Tibial nerve (tissue), 4 donors: ENCODE measurements at regions not wholly inside any gene's neighbourhood (a gene's known extent, or its start where the extent isn't known, plus 50 kb on each side); places are given as distances from the start of the nearest gene placed in this dataset.

Source experiments
- DNase-seq, 2 donors: peaks; one replicate each; pipeline ENCODE4 v3.0.0-alpha.2; 2019; ENCODE audit warnings: low spot score in 2 of 2
- H3K27ac ChIP-seq, 4 donors: fragments of 200-600 bp; sonication (generic) in 3 of 4; one replicate each; pipeline ENCODE4 v1.5.1; 2017 to 2019; ENCODE audit warnings: mild to moderate bottlenecking in 1 of 4
- H3K27me3 ChIP-seq, 2 donors: fragments of 200-600 bp; sonication (generic) in 1 of 2; one replicate each; pipeline versions ENCODE4 v1.5.1 to v1.6.0; 2017 to 2019
- H3K36me3 ChIP-seq, 3 donors: fragments of 200-600 bp; sonication (generic); one replicate each; pipeline ENCODE4 v1.5.1; 2018 to 2019
- H3K4me1 ChIP-seq, 4 donors: fragments of 200-600 bp; sonication (generic) in 3 of 4; one replicate each; pipeline ENCODE4 v1.5.1; 2017 to 2019
- H3K4me3 ChIP-seq, 4 donors: fragments of 200-600 bp; sonication (generic) in 3 of 4; one replicate each; pipeline ENCODE4 v1.5.1; 2017 to 2019; ENCODE audit warnings: mild to moderate bottlenecking in 1 of 4, moderate library complexity in 1 of 4
- H3K9me3 ChIP-seq, 4 donors: fragments of 200-600 bp; sonication (generic) in 3 of 4; one replicate each; pipeline ENCODE4 v1.5.1; 2017 to 2019
- CTCF ChIP-seq, 5 experiments: fragments of 200-600 bp in 3 of 5; fragments of 450-650 bp in 2 of 5; sonication (generic) in 3 of 5; IDR thresholded peaks; one replicate each; pipeline ENCODE4 v1.5.1; 2016 to 2019; ENCODE audit warnings: antibody characterized with exemption in 5 of 5, mild to moderate bottlenecking in 3 of 5, moderate library complexity in 2 of 5
- EP300 ChIP-seq, 2 donors: sonication (generic); formaldehyde crosslinking; IDR thresholded peaks; one replicate each; pipeline ENCODE4 v1.6.1; 2017; ENCODE audit warnings: antibody characterized with exemption in 2 of 2, mild to moderate bottlenecking in 1 of 2
- POLR2A ChIP-seq, 2 donors: fragments of 450-650 bp; IDR thresholded peaks; one replicate each; pipeline ENCODE4 v1.6.1; 2017; ENCODE audit warnings: antibody characterized with exemption in 2 of 2, mild to moderate bottlenecking in 2 of 2, moderate library complexity in 2 of 2
- WGBS, 2 donors: methylation state at CpG; one replicate each; pipeline ENCODE4 v1.1.5; 2018; 5-methylcytosine and 5-hydroxymethylcytosine counted together

GRCh38 chr11:127080735-127081134, 80.2 kb upstream of the KIRREL3 start:
- H3K9me3 ChIP-seq: no peaks in the 10 kb centered on the region
- TF ChIP-seq CTCF (IDR thresholded peaks at IDR 0.05) (no peak), EP300 (IDR thresholded peaks at IDR 0.05) (no peak), POLR2A (IDR thresholded peaks at IDR 0.05) (no peak)
- no peak for DNase-seq
- no peak overlapping the region for H3K4me3 ChIP-seq
- 66 to 78% methylated on average over 2 of the region's 2 CpGs for WGBS, 2 donors
- no peaks in the 10 kb centered on the region for H3K27me3 ChIP-seq
- H3K4me1 ChIP-seq: no peaks in the 10 kb centered on the region
- no peaks in the 10 kb centered on the region for H3K36me3 ChIP-seq
- no peak overlapping the region for H3K27ac ChIP-seq

DNA sequence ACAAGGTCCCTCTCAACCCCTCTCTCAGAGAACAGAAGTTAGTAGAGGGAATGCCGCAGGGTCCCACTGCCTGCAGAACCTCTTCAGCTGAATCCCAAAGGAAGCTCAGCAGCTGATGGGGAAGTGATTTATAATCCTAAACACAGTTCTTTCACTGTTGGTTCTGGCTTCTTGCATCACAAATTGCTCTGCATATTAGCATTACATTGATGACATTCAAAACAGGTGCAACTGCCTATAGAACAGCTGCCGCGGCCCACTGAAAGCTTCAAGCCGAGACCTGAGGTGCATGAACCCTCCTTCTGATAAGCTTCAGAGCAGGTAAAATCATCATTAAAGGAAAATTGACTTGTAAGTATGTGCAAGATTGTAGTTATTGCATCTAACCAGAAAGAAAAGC, 75.2 kb upstream of the KIRREL3 start:
- H3K27ac ChIP-seq: no peak overlapping the region
- 80 to 85% methylated on average over 4 of the region's 4 CpGs for WGBS, 2 donors
- no peaks in the 10 kb centered on the region for H3K9me3 ChIP-seq
- TF ChIP-seq CTCF (IDR thresholded peaks at IDR 0.05) (no peak), POLR2A (IDR thresholded peaks at IDR 0.05) (no peak), EP300 (IDR thresholded peaks at IDR 0.05) (no peak)
- no peaks in the 10 kb centered on the region for H3K27me3 ChIP-seq
- no peak overlapping the region for H3K4me3 ChIP-seq
- no peak for DNase-seq
- H3K4me1 ChIP-seq: no peaks in the 10 kb centered on the region
- H3K36me3 ChIP-seq: no peaks in the 10 kb centered on the region

- H3K27ac ChIP-seq: no peak overlapping the region
- 67 to 82% methylated on average over 7 of the region's 7 CpGs for WGBS, 2 donors
- TF ChIP-seq CTCF (IDR thresholded peaks at IDR 0.05) (no peak), POLR2A (IDR thresholded peaks at IDR 0.05) (no peak), EP300 (IDR thresholded peaks at IDR 0.05) (no peak)
- H3K4me1 ChIP-seq: no peaks in the 10 kb centered on the region
- H3K36me3 ChIP-seq: no peaks in the 10 kb centered on the region
- H3K9me3 ChIP-seq: no peaks in the 10 kb centered on the region
- H3K27me3 ChIP-seq: peaks cover 0 to under 1% of the 10 kb centered on the region in 2 donors
- DNase-seq: no peak
- H3K4me3 ChIP-seq: no peak overlapping the region
Measured at GRCh38 chr11:127074151-127074761, 73.7 kb upstream of the KIRREL3 start.

DNA sequence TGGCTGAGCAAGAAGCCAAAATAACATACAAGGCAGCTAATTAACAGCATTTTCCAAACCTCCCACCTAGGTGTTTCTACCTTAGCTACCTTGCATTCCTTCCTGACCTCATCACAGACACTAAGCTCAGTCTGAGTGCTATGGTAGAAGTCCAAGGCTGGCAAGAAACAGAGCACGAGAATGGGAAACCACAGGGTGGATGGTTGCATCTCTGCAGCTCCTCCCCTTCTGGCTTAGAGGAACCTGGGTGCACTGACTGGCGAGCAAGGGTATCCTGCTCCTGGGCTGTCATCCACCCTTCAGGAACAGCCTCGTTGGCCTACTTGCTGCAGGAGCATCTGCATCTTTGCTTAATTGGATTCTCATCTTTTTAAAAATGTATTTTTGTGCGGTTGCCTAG, 73.1 kb upstream of the KIRREL3 start:
- no peak for TF ChIP-seq EP300 (IDR thresholded peaks at IDR 0.05)
- TF ChIP-seq CTCF (IDR thresholded peaks at IDR 0.05): no peak
- TF ChIP-seq POLR2A (IDR thresholded peaks at IDR 0.05): no peak
- H3K4me1 ChIP-seq: no peaks in the 10 kb centered on the region
- H3K9me3 ChIP-seq: no peaks in the 10 kb centered on the region

DNA sequence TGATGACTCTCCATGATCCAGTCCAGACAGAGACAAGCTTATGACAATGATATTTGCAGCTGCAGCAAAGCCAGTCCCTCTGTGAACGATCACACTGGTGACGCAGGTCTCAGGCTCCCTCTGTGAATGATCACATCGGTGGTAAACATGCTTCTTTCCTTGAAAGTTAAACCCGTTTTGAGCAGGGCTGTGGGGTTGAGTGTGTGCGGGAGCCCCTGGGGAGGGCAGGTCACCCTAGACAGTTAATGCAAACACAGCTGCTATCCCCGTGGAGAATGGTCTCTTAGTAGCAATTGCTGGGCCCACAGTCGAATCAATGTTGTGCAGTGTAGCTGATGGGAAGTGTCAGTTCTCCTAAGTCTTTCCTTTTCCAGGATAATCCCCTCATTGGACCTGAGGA, 71.0 kb upstream of the KIRREL3 start:
- no peak for TF ChIP-seq EP300 (IDR thresholded peaks at IDR 0.05)
- no peak for TF ChIP-seq CTCF (IDR thresholded peaks at IDR 0.05)
- TF ChIP-seq POLR2A (IDR thresholded peaks at IDR 0.05): no peak
- Histone ChIP-seq H3K9me3 (no peaks in the 10 kb centered on the region), H3K4me1 (peaks cover 0 to 2% (median 0%) of the 10 kb centered on the region in 4 donors), H3K36me3 (no peaks in the 10 kb centered on the region), H3K27ac (no peak overlapping the region), H3K27me3 (peaks cover 0 to 4% of the 10 kb centered on the region in 2 donors), H3K4me3 (no peak overlapping the region)
- 56 to 81% methylated on average over 7 of the region's 7 CpGs for WGBS, 2 donors
- DNase-seq: no peak

More for the DNA sequence above, 73.1 kb upstream of the KIRREL3 start:
- no peaks in the 10 kb centered on the region for H3K36me3 ChIP-seq
- H3K27ac ChIP-seq: no peak overlapping the region
- 62 to 72% methylated on average over 4 of the region's 4 CpGs for WGBS, 2 donors
- no peak for DNase-seq
- no peak overlapping the region for H3K4me3 ChIP-seq
- peaks cover 0 to 4% of the 10 kb centered on the region in 2 donors for H3K27me3 ChIP-seq
